ENCODE measurements at regions not wholly inside any gene's neighbourhood (a gene's known extent, or its start where the extent isn't known, plus 50 kb on each side); places are given as distances from the start of the nearest gene placed in this dataset.
A peak's percentile ranks its signal among the peaks of the same experiment; 100 is the strongest.

- DNase-seq = no peak
Observed at GRCh38 chr3:141669434-141669833, 68.7 kb upstream of the RNF7 start.

DNA sequence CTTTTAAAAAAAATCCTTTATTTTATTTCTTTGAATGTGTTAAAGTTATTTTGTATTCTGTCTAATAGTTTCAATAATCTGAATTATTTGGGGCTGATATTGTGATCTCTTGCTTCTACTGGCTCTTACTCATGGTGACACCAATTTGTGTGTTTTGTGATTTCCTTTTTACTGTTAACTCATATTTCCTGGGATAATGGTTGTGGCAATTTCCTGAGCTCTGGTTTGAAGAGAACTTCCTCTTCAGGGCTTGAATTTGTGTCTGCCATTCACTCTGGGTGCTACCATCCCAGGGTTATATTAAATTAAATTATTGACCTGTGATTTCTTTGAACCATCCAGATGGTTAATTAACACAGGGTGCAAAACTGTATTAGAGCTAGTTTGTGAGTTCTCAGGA, 60.4 kb upstream of the RNF7 start:
- no peak for DNase-seq

GRCh38 chr3:141680620-141681389, 57.3 kb upstream of the RNF7 start:
- DNase-seq = peak; percentile 71

DNA sequence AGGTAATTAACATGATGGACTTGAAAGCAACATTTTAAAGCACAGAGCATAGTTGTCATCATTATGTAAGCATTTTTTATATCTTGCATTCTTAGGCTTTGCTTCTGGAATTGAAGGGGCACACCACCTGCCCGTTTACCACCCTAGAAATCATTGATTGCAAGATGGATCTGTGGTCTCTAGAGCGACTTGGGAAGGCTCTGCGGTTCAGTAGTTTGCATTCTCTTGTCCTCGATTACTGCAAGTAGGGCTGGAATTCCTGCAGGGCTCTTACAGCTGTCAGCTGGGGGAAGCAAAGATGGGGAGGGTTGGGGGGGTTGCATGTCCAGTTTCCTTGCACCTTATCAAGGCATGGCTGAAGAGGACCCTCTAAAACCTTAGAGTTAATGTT, 56.7 kb upstream of the RNF7 start:
- no peak for DNase-seq

GRCh38 chr3:141682007-141682406, 56.1 kb upstream of the RNF7 start:
- no peak for DNase-seq

- no peak for DNase-seq
Observed at GRCh38 chr3:141682921-141683320, 55.2 kb upstream of the RNF7 start.

DNA sequence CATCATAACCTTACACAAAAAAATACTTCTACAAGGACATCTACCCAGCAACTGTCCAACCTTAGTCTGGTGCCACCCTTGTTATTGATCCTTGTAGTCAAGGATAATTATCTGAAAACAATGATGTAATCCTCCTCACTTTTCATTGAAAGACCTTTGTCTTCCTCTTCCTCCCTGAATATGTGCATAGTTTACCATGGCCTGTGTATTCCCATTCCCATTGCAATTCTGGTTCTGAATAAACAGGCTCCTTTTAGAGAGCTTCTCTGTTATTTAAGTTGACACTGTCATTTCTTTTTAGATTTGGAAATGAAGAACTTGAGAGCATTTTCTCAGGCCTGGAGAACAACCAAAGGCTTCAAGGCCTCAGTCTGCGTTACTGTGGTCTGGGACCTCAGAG, 53.3 kb upstream of the RNF7 start:
- no peak for DNase-seq

DNA sequence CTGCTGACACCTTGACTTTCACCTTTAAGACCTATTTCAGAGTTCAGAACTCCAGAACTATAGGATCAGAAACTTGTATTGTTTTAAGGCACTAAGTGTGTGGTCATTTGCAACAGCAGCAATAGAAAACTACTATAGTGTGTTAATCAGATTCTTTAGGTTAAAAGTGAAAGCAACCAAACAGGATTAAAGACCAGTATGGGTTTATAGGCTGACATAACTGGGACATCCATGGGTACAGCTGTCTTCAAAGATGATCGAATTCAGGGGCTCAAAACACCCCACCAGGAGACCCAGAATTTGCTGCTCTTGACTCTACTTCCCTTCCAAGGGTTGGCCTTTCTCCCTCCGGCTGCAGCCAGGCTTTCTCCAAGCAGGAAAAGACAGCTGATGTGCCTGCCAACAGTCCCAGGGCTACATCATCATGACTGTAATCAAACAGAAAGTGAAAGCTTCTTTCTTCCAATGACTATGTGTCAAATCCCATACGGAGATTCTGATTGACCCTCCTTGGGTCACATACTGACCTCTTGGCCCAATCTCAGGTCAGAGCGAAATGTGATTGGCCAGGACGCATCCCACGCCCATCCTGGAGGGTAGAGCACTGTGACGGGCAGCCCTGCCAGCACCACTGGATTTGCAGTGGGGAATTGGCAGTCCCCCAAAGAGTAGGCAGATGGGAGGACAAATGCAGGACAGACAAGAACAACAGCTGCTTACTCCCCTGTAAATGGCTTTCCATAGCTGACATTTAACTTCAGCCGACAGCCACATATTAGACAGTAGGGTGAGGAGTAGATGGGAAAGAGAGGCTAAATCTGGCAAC, 51.4 kb upstream of the RNF7 start:
- DNase-seq = no peak

Data from NCI-H2081 treated with DMSO at 0.1 percent for 48 hours (cell line).